GM19372 (cell line): ENCODE measurements at regions not wholly inside any gene's neighbourhood (a gene's known extent, or its start where the extent isn't known, plus 50 kb on each side); places are given as distances from the start of the nearest gene placed in this dataset.

Experiments
- ATAC-seq: cut with Tn5 transposase; IDR thresholded peaks from one replicate; pipeline ENCODE4 v1.9.1; 2021; ENCODE audit warnings: mild to moderate bottlenecking, low read depth, moderate library complexity; ENCODE audit not compliant: unreplicated experiment

GRCh38 chr2:188181067-188181838 is 110.4 kb upstream of the GULP1 start:
- no peak for ATAC-seq

- no peak for ATAC-seq
Measured at GRCh38 chr2:188181884-188182283, 109.8 kb upstream of the GULP1 start.

- ATAC-seq = no peak
Measured at GRCh38 chr2:188187726-188188125, 103.9 kb upstream of the GULP1 start.

GRCh38 chr2:188189356-188189755 is 102.3 kb upstream of the GULP1 start:
- no peak for ATAC-seq

- no peak for ATAC-seq
Measured at GRCh38 chr2:188193230-188193629, 98.4 kb upstream of the GULP1 start.

GRCh38 chr2:188196343-188197008 is 95.2 kb upstream of the GULP1 start:
- ATAC-seq = no peak

- no peak for ATAC-seq
Measured at GRCh38 chr2:188199716-188200128, 92.0 kb upstream of the GULP1 start.

GRCh38 chr2:188201639-188202038 is 90.0 kb upstream of the GULP1 start:
- no peak for ATAC-seq

GRCh38 chr2:188202777-188203176 is 88.9 kb upstream of the GULP1 start:
- ATAC-seq = no peak

- no peak for ATAC-seq
Measured at GRCh38 chr2:188203776-188204175, 87.9 kb upstream of the GULP1 start.

- no peak for ATAC-seq
Measured at GRCh38 chr2:188204824-188205223, 86.8 kb upstream of the GULP1 start.

- ATAC-seq = no peak
Measured at GRCh38 chr2:188207554-188207953, 84.1 kb upstream of the GULP1 start.

GRCh38 chr2:188209218-188209617 is 82.5 kb upstream of the GULP1 start:
- ATAC-seq = no peak

GRCh38 chr2:188217264-188217663 is 74.4 kb upstream of the GULP1 start:
- ATAC-seq = no peak

- ATAC-seq = no peak
Measured at GRCh38 chr2:188219541-188219940, 72.1 kb upstream of the GULP1 start.

- ATAC-seq = no peak
Measured at GRCh38 chr2:188220535-188220934, 71.1 kb upstream of the GULP1 start.

GRCh38 chr2:188227713-188228112 is 64.0 kb upstream of the GULP1 start:
- no peak for ATAC-seq

- peak; percentile 87 for ATAC-seq
Measured at GRCh38 chr2:188235364-188235763, 56.3 kb upstream of the GULP1 start.

- ATAC-seq = no peak
Measured at GRCh38 chr2:188238386-188238785, 53.3 kb upstream of the GULP1 start.
